ENCODE measurements at regions not wholly inside any gene's neighbourhood (a gene's known extent, or its start where the extent isn't known, plus 50 kb on each side); places are given as distances from the start of the nearest gene placed in this dataset.

GRCh38 chr3:188041895-188042294 is 112.1 kb upstream of the LPP start:
- dilution Hi-C loops (cut with HindIII; ENCODE audit: low sequenced_read_pairs, unreplicated experiment), result no loop called here
- BruUV-seq (replicated peaks), result no TSS peak
- intact Hi-C loops (cut with micrococcal nuclease), result no loop called here
- Histone ChIP-seq H2BK20ac (ENCODE audit: low read depth, low read length) (no peak overlapping the region), H3K23ac (ENCODE audit: low read depth, low read length) (no peak overlapping the region), H3K18ac (ENCODE audit: low read depth, low read length) (no peak overlapping the region), H3K4me3 (ENCODE audit: insufficient read depth, low read depth, low read length) (no peak overlapping the region), H3K79me1 (ENCODE audit: low read depth in 1 of 2, low read length in 2 of 2) (no peaks in the 10 kb centered on the region), H2BK15ac (ENCODE audit: low read depth, low read length) (no peak overlapping the region), H4K8ac (ENCODE audit: low read depth in 2 of 2, low read length in 2 of 2) (no peak overlapping the region), H2AK9ac (replicated peaks; ENCODE audit: low read depth, low read length, poor library complexity) (no peak overlapping the region), H2BK5ac (ENCODE audit: low read depth, low read length, poor library complexity, severe bottlenecking) (no peak overlapping the region), H3K27ac (ENCODE audit: insufficient read depth, low read length) (no peak overlapping the region), H3K36me3 (ENCODE audit: control insufficient read depth, insufficient read depth, low read length) (no peaks in the 10 kb centered on the region), H2AK5ac (ENCODE audit: low read depth, low read length) (no peak overlapping the region), H3K4ac (ENCODE audit: low read depth, low read length) (no peak overlapping the region), H4K91ac (ENCODE audit: insufficient read depth, low read depth, low read length) (no peak overlapping the region), H3K9me1 (ENCODE audit: insufficient read depth, low read length) (peaks cover 9% of the 10 kb centered on the region; the same call in 1 of the 2 replicates), H3K14ac (replicated peaks; ENCODE audit: low read depth, low read length) (no peak overlapping the region), H3K9ac (ENCODE audit: low read depth, low read length) (no peak overlapping the region), H3K4me1 (ENCODE audit: control insufficient read depth, insufficient read depth, low read length) (peaks cover 3% of the 10 kb centered on the region; the same call in 1 of the 2 replicates), H4K20me1 (ENCODE audit: insufficient read depth, low read length) (no peaks in the 10 kb centered on the region), H2AFZ (replicated peaks; ENCODE audit: low read length, poor library complexity) (no peak overlapping the region), H4K5ac (ENCODE audit: low read depth, low read length) (no peak overlapping the region), H3K4me2 (ENCODE audit: low read depth, low read length) (no peak overlapping the region), H3K27me3 (ENCODE audit: control insufficient read depth, insufficient read depth, low read length) (peaks cover 5% of the 10 kb centered on the region), H3K56ac (ENCODE audit: extremely low read depth, insufficient read depth, low read length) (no peak overlapping the region), H2BK120ac (ENCODE audit: low read depth, low read length) (no peak overlapping the region), H3K9me3 (ENCODE audit: control insufficient read depth, insufficient read depth, low read length) (no peaks in the 10 kb centered on the region)
- TF ChIP-seq CHD1 (IDR thresholded peaks at IDR 0.05; ENCODE audit: low read depth, low read length), result no peak
- TF ChIP-seq RFX5 (IDR thresholded peaks at IDR 0.05; ENCODE audit: low read depth, low read length), result no peak
- TF ChIP-seq NFE2L2 (IDR thresholded peaks at IDR 0.05; ENCODE audit: low read depth, low read length), result no peak
- no peak for TF ChIP-seq BHLHE40 (IDR thresholded peaks at IDR 0.05; ENCODE audit: low read depth, low read length)
- ATAC-seq (ENCODE audit: low read depth) (no peak), DNase-seq (no peak)
- ChIA-PET POLR2A (ENCODE audit: unreplicated experiment) (no interaction called here), CTCF (interaction anchor here (0.6 kb wide), 1 partner anchor 35 kb away, joined by 3 read pairs; no protein-coding TSS in a partner anchor)
- in situ Hi-C loops (cut with MboI; ENCODE audit: low sequenced_read_pairs), result loop anchor here (25.0 kb wide), 1 partner anchor 920 kb away; no protein-coding TSS in a partner anchor
- no CpG with 5 or more reads among the region's 5 CpGs for WGBS, 2 experiments (ENCODE audit: extremely low coverage in 2 of 2, insufficient read length in 1 of 2)

Data from IMR-90 (cell line).